ENCODE measurements at regions not wholly inside any gene's neighbourhood (a gene's known extent, or its start where the extent isn't known, plus 50 kb on each side); places are given as distances from the start of the nearest gene placed in this dataset.
"Not testable (repeated sequence)": the region's sequence is repeated elsewhere in the genome, so short reads cannot be mapped to it uniquely, and the experiment has no call there.

DNA sequence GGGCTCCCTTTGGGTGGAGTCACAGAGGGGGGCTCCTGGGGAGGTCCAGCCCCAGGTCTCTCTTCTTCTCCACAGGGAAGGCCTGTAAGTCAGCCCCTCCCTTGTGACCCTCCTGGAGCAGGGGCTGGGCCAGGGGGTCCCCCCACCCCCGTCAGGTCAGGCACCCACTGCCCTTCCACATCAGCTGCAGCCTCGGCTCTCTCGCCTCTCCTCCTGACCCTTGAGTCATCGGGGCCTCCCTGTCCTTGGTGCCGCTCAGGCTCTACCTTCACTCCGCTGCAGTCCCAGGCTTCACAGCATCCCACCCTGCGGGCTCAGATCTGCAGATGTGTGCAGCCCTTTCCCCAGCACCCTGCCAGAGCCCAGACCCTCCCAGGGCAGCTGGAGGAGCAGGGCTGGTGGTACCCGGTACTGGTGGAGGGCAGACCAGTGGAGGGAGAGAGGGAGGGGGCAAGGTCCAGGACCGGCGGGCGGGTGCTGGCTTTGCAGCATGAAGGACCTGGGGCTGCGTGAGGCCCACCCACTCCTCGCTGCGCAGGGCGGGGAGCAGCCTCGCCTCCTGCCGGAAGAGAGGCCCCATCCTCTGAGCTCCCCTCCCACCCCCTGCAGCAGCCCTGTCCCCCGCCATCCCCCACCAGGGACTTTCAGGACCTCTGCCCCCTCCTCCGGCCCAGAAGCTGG lies 117.1 kb downstream of the FAM53A start:
- Histone ChIP-seq H3K4me3 (ENCODE audit: insufficient read length, low read depth) (no peak overlapping the region), H3K9me3 (ENCODE audit: insufficient read depth, low read length) (no peaks in the 10 kb centered on the region), H3K27me3 (ENCODE audit: insufficient read depth, insufficient read length) (peaks cover 20% of the 10 kb centered on the region), H3K9ac (ENCODE audit: insufficient read length, low read depth) (no peak overlapping the region), H3K36me3 (ENCODE audit: insufficient read depth, insufficient read length, low read length) (no peaks in the 10 kb centered on the region), H3K4me1 (ENCODE audit: insufficient read depth, insufficient read length) (peaks cover 46% of the 10 kb centered on the region)
- DNase-seq (ENCODE audit: low read depth, low spot score): no peak
- no peak for TF ChIP-seq ZNF274 (IDR thresholded peaks at IDR 0.05; ENCODE audit: low read depth, low read length)
- no peak for TF ChIP-seq SUZ12 (IDR thresholded peaks at IDR 0.05; ENCODE audit: extremely low read depth, insufficient read depth, insufficient read length)
- no peak for TF ChIP-seq YY1 (IDR thresholded peaks at IDR 0.05; ENCODE audit: insufficient read depth, insufficient read length)

DNA sequence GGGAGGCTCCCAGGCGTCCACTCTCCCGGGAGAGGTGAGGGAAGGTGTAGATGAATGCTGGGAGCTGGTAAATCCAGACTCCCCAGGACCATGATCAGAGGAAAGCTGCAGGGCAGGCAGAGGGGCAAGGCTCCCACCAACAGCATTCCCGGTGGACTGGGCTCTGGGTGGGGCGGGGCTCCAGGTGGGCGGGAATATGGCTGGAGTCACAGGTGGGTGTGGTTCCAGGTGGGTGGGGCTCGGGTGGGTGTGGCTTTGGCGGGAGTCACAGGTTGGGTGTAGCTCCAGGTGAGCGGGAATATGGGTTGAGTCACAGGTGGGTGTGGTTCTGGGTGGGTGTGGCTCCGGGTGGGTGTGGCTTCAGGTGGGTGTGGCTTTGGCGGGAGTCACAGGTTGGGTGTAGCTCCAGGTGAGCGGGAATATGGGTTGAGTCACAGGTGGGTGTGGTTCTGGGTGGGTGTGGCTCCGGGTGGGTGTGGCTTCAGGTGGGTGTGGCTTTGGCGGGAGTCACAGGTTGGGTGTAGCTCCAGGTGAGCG lies 117.7 kb downstream of the FAM53A start:
- not testable (repeated sequence) for DNase-seq (ENCODE audit: low read depth, low spot score); H3K9ac ChIP-seq (ENCODE audit: insufficient read length, low read depth)
- peaks cover 20% of the 10 kb centered on the region for H3K27me3 ChIP-seq (ENCODE audit: insufficient read depth, insufficient read length)

DNA sequence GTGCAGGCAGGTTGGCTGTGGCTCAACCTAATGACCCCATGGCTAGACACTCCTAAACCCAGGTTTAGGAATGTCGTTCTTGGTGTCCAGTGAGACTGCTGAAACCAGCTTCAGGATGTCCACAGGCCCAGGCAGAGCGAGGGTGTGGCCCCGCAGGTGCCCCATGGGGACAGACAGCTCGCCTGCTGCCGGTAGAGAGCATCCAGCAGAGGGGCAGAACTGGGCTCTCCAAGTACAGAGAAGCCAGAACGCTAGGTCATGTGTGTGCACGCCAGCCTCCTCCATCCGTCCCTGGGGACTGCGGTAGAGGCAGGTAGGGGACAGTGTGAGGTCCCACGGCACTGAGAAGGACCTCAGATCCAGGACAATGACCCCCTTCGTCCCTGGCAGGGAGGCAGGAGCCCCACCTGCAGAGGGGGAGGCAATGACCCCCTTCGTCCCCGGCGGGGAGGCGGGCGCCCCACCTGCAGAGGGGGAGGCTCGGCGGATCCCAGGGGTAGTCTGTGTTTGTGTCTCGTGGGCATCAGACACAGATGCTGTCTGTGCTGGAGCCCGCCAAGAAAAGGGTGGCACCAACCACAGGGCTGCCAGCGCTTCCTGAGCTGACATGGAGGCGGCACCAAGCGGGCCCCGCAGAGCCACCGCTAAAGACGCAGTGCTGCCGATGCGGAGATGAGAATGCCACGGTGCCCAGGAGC lies 118.4 kb downstream of the FAM53A start:
- TF ChIP-seq SUZ12 (IDR thresholded peaks at IDR 0.05; ENCODE audit: extremely low read depth, insufficient read depth, insufficient read length) (no peak), YY1 (IDR thresholded peaks at IDR 0.05; ENCODE audit: insufficient read depth, insufficient read length) (no peak), ZNF274 (IDR thresholded peaks at IDR 0.05; ENCODE audit: low read depth, low read length) (no peak)
- Histone ChIP-seq H3K27me3 (ENCODE audit: insufficient read depth, insufficient read length) (peaks cover 15% of the 10 kb centered on the region), H3K36me3 (ENCODE audit: insufficient read depth, insufficient read length, low read length) (no peaks in the 10 kb centered on the region), H3K4me3 (ENCODE audit: insufficient read length, low read depth) (no peak overlapping the region), H3K9ac (ENCODE audit: insufficient read length, low read depth) (no peak overlapping the region), H3K4me1 (ENCODE audit: insufficient read depth, insufficient read length) (peaks cover 35% of the 10 kb centered on the region), H3K9me3 (ENCODE audit: insufficient read depth, low read length) (no peaks in the 10 kb centered on the region)
- no peak for DNase-seq (ENCODE audit: low read depth, low spot score)

More for the DNA sequence above, 117.7 kb downstream of the FAM53A start:
- H3K9me3 ChIP-seq (ENCODE audit: insufficient read depth, low read length); H3K4me3 ChIP-seq (ENCODE audit: insufficient read length, low read depth); H3K36me3 ChIP-seq (ENCODE audit: insufficient read depth, insufficient read length, low read length): not testable (repeated sequence)
- H3K4me1 ChIP-seq (ENCODE audit: insufficient read depth, insufficient read length): peaks cover 41% of the 10 kb centered on the region

DNA sequence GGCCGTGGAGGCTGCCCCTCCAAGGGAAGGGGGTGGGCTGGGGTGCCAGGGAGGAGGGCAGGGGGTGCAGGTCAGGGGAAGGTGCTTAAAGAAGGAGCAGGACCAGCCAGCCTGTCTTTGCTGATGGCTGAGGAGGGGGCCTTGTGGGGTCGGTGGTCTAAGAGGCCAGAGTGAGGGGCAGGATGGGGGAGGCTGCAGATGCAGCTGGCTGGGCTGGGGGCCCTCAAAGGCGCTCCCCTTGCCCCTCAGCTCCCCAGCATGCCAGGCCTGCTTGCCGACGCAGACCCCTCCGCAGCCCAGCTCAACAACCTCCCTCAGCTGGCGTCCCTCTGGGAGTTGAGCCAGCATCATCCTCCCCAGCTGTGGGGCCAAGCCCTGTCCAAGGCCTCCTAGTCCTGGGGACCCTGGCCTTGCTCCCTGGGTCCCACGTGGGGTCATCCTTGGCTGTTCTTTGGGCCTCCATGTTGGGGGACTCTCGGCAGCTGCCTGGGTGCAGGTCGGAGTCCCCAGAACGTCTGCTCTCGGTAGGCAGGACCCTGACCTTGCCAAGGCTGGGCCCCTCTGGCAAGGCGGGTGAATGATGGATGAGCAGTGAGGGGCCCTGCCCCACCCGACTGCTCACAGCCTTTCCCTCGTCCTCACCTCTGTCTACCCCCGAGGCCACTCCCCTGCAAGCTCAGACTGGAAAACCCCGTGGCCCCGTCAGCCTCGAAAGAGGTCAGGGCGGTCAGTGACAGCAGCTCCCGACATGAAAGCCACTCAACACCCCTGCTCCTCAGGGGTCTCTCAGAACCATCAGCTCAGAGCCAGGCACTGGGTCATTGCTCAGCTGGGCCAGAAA lies 119.4 kb downstream of the FAM53A start:
- no peak overlapping the region for H3K9ac ChIP-seq (ENCODE audit: insufficient read length, low read depth)
- no peak for DNase-seq (ENCODE audit: low read depth, low spot score)
- H3K4me3 ChIP-seq (ENCODE audit: insufficient read length, low read depth): no peak overlapping the region
- H3K27me3 ChIP-seq (ENCODE audit: insufficient read depth, insufficient read length): peaks cover 7% of the 10 kb centered on the region
- H3K4me1 ChIP-seq (ENCODE audit: insufficient read depth, insufficient read length): peaks cover 29% of the 10 kb centered on the region
- H3K36me3 ChIP-seq (ENCODE audit: insufficient read depth, insufficient read length, low read length): no peaks in the 10 kb centered on the region
- TF ChIP-seq SUZ12 (IDR thresholded peaks at IDR 0.05; ENCODE audit: extremely low read depth, insufficient read depth, insufficient read length): no peak
- TF ChIP-seq ZNF274 (IDR thresholded peaks at IDR 0.05; ENCODE audit: low read depth, low read length): no peak
- no peak for TF ChIP-seq YY1 (IDR thresholded peaks at IDR 0.05; ENCODE audit: insufficient read depth, insufficient read length)
- no peaks in the 10 kb centered on the region for H3K9me3 ChIP-seq (ENCODE audit: insufficient read depth, low read length)

DNA sequence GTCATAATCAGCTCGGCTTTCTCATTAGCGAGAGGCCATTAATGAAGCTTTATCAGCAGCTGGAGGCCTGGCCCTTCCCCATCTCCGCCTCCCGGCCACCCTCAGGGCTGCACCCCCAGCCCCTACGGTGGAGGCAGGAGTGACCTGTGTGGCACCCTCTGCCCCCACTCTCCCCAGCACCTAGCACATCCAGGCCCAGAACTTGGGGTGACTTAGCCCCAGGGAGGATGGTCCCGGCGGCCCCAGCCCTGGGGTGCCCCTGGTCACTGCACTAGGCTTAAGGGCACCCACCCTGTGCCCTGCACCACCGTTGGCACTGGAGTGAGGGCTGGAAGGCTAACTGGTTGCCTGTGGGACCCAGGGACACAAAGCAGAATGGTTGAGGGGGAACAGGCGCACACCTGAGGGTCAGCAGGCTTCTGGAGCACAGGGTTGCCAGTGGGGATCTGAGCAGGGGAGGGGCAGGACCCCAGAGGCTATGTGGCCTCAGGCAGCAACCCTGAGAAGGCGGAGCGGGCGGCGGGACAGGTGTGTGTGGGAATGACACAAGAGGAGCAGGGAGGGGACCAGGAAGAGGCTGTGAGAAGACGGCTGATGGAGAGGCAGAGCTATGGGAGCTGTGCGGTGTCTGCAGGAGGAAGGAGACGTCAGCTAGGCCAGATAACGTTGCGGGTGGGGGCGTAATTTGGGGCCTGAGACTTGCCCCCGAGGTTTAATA lies 120.2 kb downstream of the FAM53A start:
- Histone ChIP-seq H3K9ac (ENCODE audit: insufficient read length, low read depth) (no peak overlapping the region), H3K9me3 (ENCODE audit: insufficient read depth, low read length) (no peaks in the 10 kb centered on the region), H3K36me3 (ENCODE audit: insufficient read depth, insufficient read length, low read length) (no peaks in the 10 kb centered on the region), H3K4me1 (ENCODE audit: insufficient read depth, insufficient read length) (peaks cover 30% of the 10 kb centered on the region), H3K27me3 (ENCODE audit: insufficient read depth, insufficient read length) (peaks cover 4% of the 10 kb centered on the region), H3K4me3 (ENCODE audit: insufficient read length, low read depth) (no peak overlapping the region)
- no peak for TF ChIP-seq YY1 (IDR thresholded peaks at IDR 0.05; ENCODE audit: insufficient read depth, insufficient read length)
- no peak for TF ChIP-seq ZNF274 (IDR thresholded peaks at IDR 0.05; ENCODE audit: low read depth, low read length)
- no peak for TF ChIP-seq SUZ12 (IDR thresholded peaks at IDR 0.05; ENCODE audit: extremely low read depth, insufficient read depth, insufficient read length)
- DNase-seq (ENCODE audit: low read depth, low spot score): no peak

DNA sequence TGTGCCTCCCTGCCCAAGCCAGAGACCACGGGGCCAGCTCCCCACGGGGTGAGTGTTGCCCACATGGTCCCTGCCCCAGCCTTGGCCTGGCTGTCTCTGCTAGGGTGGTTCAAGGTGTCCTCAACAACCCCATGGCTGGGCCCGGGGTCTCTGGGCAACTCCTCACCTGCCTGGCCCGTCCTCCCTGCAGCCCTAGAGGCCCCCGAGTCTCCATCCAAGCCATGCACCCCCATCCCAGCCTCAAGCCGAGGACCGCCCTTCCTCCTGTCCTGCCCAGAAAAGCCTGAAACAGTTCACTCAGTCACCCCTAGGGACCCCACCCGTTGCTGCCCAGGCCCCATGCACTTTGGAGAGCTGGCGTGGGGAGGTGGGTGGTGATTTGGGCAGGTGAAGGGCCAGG lies 120.9 kb downstream of the FAM53A start:
- H3K4me1 ChIP-seq (ENCODE audit: insufficient read depth, insufficient read length): peaks cover 29% of the 10 kb centered on the region
- no peaks in the 10 kb centered on the region for H3K36me3 ChIP-seq (ENCODE audit: insufficient read depth, insufficient read length, low read length)
- peaks cover 4% of the 10 kb centered on the region for H3K27me3 ChIP-seq (ENCODE audit: insufficient read depth, insufficient read length)
- no peak overlapping the region for H3K4me3 ChIP-seq (ENCODE audit: insufficient read length, low read depth)
- H3K9me3 ChIP-seq (ENCODE audit: insufficient read depth, low read length): no peaks in the 10 kb centered on the region
- no peak overlapping the region for H3K9ac ChIP-seq (ENCODE audit: insufficient read length, low read depth)
- no peak for DNase-seq (ENCODE audit: low read depth, low spot score)
- TF ChIP-seq SUZ12 (IDR thresholded peaks at IDR 0.05; ENCODE audit: extremely low read depth, insufficient read depth, insufficient read length) (no peak), ZNF274 (IDR thresholded peaks at IDR 0.05; ENCODE audit: low read depth, low read length) (no peak)
